PC-3 (cell line): ENCODE measurements at regions not wholly inside any gene's neighbourhood (a gene's known extent, or its start where the extent isn't known, plus 50 kb on each side); places are given as distances from the start of the nearest gene placed in this dataset.
A peak's percentile ranks its signal among the peaks of the same experiment; 100 is the strongest.
"Not testable (repeated sequence)": the region's sequence is repeated elsewhere in the genome, so short reads cannot be mapped to it uniquely, and the experiment has no call there.

ENCODE experiments used
- ATAC-seq: fragments of 200-7000 bp; cut with Tn5 transposase; 2 replicates; pipeline ENCODE4 v1.9.1; 2020; ENCODE audit warnings: mild to moderate bottlenecking, moderate library complexity
- BruUV-seq: library from RNA; stranded (reverse); fragments of 400-500 nt; replicated peaks from 2 replicates; lab custom pipeline; 2021; lab: Mats Ljungman, UMichigan
- CTCF ChIA-PET: fragments of 300-600 bp; sonication (Branson Sonifier 250); formaldehyde crosslinking; loops from one replicate; lab custom pipeline; 2022; ENCODE audit warnings: antibody characterized with exemption; lab: Charles Lee
- POLR2A ChIA-PET: fragments of 300-600 bp; sonication (Branson Sonifier 250); formaldehyde crosslinking; loops from one replicate; lab custom pipeline; 2022; ENCODE audit warnings: antibody characterized with exemption; ENCODE audit not compliant: unreplicated experiment; lab: Charles Lee
- DNase-seq: peaks from one replicate; pipeline ENCODE4 v3.0.0-alpha.2; 2015
- H2AFZ ChIP-seq: fragments of 300-600 bp; sonication (generic); 2 replicates; pipeline ENCODE4 v1.6.0; 2016; ENCODE audit warnings: antibody characterized with exemption, low read length
- H3F3A ChIP-seq: fragments of 300-600 bp; sonication (generic); one replicate; pipeline ENCODE4 v1.6.0; 2017; ENCODE audit warnings: antibody characterized with exemption, low read length, control low read depth, mild to moderate bottlenecking; ENCODE audit not compliant: unreplicated experiment
- H3K27ac ChIP-seq: fragments of 300-600 bp; sonication (generic); 2 replicates; pipeline ENCODE4 v1.5.1; 2016; ENCODE audit warnings: mild to moderate bottlenecking, low read length
- H3K27me3 ChIP-seq: fragments of 300-600 bp; sonication (generic); 2 replicates; pipeline ENCODE4 v1.6.1; 2016; ENCODE audit warnings: low read length, mixed read lengths
- H3K36me3 ChIP-seq: fragments of 300-600 bp; sonication (generic); 2 replicates; pipeline ENCODE4 v1.6.1; 2016; ENCODE audit warnings: low read depth, mixed run types, low read length, mixed read lengths
- H3K4me1 ChIP-seq: fragments of 300-600 bp; sonication (generic); 2 replicates; pipeline ENCODE4 v1.5.1; 2016; ENCODE audit warnings: low read length; ENCODE audit not compliant: insufficient read depth
- H3K4me2 ChIP-seq: fragments of 300-600 bp; sonication (generic); 2 replicates; pipeline ENCODE4 v1.6.0; 2016; ENCODE audit warnings: low read length
- H3K4me3 ChIP-seq: fragments of 300-600 bp; sonication (generic); 2 replicates; pipeline ENCODE4 v1.5.1; 2016; ENCODE audit warnings: mild to moderate bottlenecking, low read length, mixed read lengths
- H3K79me2 ChIP-seq: fragments of 300-600 bp; sonication (generic); 2 replicates; pipeline ENCODE4 v1.6.1; 2017; ENCODE audit warnings: low read length, mixed read lengths
- H3K9ac ChIP-seq: fragments of 300-600 bp; sonication (generic); 2 replicates; pipeline ENCODE4 v1.6.0; 2016; ENCODE audit warnings: mild to moderate bottlenecking, low read length
- H3K9me2 ChIP-seq: fragments of 300-600 bp; sonication (generic); replicated peaks from 2 replicates; pipeline ENCODE4 v1.6.1; 2016; ENCODE audit warnings: mixed run types, low read length, mixed read lengths
- H3K9me3 ChIP-seq: fragments of 300-600 bp; sonication (generic); 2 replicates; pipeline ENCODE4 v1.6.1; 2016; ENCODE audit warnings: low read length, mixed read lengths
- H4K20me1 ChIP-seq: fragments of 300-600 bp; sonication (generic); 2 replicates; pipeline ENCODE4 v1.6.1; 2016; ENCODE audit warnings: low read length, mixed read lengths
- EZH2 ChIP-seq: fragments of 300-600 bp; sonication (generic); IDR thresholded peaks from one replicate; pipeline ENCODE4 v1.6.1; 2017; ENCODE audit warnings: antibody characterized with exemption, mild to moderate bottlenecking, low read length; ENCODE audit not compliant: unreplicated experiment
- EZH2phosphoT487 ChIP-seq: fragments of 300-600 bp; sonication (generic); IDR thresholded peaks from 2 replicates; pipeline ENCODE4 v1.6.1; 2018; ENCODE audit warnings: mild to moderate bottlenecking, antibody characterized with exemption, low read length, borderline replicate concordance
- intact Hi-C: fragments of 100-400 bp; cut with micrococcal nuclease; formaldehyde crosslinking; loops from 2 replicates; pipeline ENCODE4 v1.9.0; 2023
- TF ChIP-seq, protein P1 (sequence below): fragments of 300-600 bp; sonication (generic); conservative IDR thresholded peaks from 2 replicates; pipeline ENCODE4 v1.5.1; 2017; ENCODE audit warnings: antibody characterized with exemption, low read depth, mild to moderate bottlenecking, low read length

DNA sequence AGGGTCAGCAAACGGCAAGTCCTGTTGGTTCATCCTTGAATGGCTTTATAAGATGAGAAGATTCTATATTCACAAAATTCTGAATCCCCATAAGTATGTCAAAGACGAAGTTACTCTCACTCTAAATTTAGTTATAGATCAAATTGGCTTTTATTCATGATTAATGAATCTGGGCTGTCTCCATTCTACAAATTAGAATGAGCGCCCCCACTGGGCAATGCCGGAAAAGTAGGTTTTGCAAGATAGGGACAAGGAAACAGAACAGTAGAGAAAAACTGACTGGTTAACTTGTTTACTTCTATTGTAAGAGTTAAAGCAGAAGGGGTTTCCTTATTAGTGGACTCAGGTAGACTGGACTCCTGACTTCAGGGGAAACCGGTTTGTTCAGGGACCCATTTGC, 100.3 kb downstream of the F11 start:
- intact Hi-C loops, result no loop called here
- POLR2A ChIA-PET, result no interaction called here

DNA sequence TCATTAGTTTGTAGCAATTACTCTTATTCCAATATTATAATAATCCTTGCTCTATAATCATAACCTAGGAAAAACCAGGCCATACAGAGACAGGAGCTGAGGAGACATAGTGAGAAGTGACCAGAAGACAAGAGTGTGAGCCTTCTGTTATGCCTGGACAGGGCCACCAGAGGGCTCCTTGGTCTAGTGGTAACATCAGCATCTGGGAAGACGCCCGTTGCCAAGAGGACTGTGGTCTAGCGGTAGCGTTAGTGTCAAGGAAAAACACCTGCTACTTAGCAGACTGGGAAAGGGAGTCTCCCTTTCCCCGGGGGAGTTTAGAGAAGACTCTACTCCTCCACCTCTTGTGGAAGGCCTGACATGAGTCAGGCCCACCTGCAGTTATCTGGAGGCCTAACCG, 97.0 kb downstream of the F11 start:
- H3K9ac ChIP-seq, H3K4me3 ChIP-seq, POLR2A ChIA-PET, ATAC-seq, CTCF ChIA-PET, intact Hi-C loops, H3K4me2 ChIP-seq, H3K36me3 ChIP-seq, H3K4me1 ChIP-seq, BruUV-seq, H3K27ac ChIP-seq, H3K9me2 ChIP-seq, H3K9me3 ChIP-seq, H4K20me1 ChIP-seq, H3K79me2 ChIP-seq, DNase-seq, H3F3A ChIP-seq, H2AFZ ChIP-seq, H3K27me3 ChIP-seq: not testable (repeated sequence)

More for the DNA sequence above, 100.3 kb downstream of the F11 start:
- BruUV-seq, result no TSS peak
- H2AFZ ChIP-seq, result no peak overlapping the region
- H3K4me3 ChIP-seq, result no peak overlapping the region
- DNase-seq, result no peak
- H3K36me3 ChIP-seq, result no peaks in the 10 kb centered on the region
- H3K27ac ChIP-seq, result no peak overlapping the region
- H3K9me3 ChIP-seq, result no peaks in the 10 kb centered on the region
- no peak for ATAC-seq
- no peak overlapping the region for H3K9ac ChIP-seq
- H3K27me3 ChIP-seq, result no peaks in the 10 kb centered on the region
- H3K4me2 ChIP-seq, result no peak overlapping the region
- CTCF ChIA-PET, result no interaction called here
- no peak for TF ChIP-seq EZH2phosphoT487
- TF ChIP-seq, protein P1, sequence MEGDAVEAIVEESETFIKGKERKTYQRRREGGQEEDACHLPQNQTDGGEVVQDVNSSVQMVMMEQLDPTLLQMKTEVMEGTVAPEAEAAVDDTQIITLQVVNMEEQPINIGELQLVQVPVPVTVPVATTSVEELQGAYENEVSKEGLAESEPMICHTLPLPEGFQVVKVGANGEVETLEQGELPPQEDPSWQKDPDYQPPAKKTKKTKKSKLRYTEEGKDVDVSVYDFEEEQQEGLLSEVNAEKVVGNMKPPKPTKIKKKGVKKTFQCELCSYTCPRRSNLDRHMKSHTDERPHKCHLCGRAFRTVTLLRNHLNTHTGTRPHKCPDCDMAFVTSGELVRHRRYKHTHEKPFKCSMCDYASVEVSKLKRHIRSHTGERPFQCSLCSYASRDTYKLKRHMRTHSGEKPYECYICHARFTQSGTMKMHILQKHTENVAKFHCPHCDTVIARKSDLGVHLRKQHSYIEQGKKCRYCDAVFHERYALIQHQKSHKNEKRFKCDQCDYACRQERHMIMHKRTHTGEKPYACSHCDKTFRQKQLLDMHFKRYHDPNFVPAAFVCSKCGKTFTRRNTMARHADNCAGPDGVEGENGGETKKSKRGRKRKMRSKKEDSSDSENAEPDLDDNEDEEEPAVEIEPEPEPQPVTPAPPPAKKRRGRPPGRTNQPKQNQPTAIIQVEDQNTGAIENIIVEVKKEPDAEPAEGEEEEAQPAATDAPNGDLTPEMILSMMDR, result peak; percentile 36; the same call in 1 of the 2 replicates
- no peak for TF ChIP-seq EZH2
- no peaks in the 10 kb centered on the region for H4K20me1 ChIP-seq
- H3K79me2 ChIP-seq, result no peaks in the 10 kb centered on the region
- H3K9me2 ChIP-seq, result no peaks in the 10 kb centered on the region
- H3K4me1 ChIP-seq, result no peaks in the 10 kb centered on the region
- no peaks in the 10 kb centered on the region for H3F3A ChIP-seq

DNA sequence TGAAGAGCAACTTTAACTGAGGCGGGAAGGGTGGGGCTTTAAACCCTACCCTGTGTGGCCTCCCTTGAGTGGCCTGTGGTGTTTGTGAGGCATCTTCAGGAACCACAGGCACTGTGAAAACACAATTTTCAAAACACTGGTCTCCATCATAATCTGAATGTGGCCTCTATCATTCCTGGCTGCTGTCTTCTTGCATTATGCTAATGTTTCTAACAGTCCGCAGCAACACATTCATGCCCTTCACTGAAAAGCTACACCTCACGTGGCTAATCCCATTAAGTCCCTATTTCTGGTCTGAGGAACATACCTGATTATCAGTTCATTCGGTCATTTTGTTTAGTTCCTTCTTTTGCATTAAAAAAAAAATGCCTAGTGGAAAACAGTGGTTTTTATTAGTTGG, 94.6 kb downstream of the F11 start:
- ATAC-seq, result no peak
- H3K79me2 ChIP-seq, result no peaks in the 10 kb centered on the region
- no peak overlapping the region for H3K9ac ChIP-seq
- intact Hi-C loops, result no loop called here
- H3K9me2 ChIP-seq, result no peaks in the 10 kb centered on the region
- TF ChIP-seq EZH2phosphoT487, result no peak
- no peak for TF ChIP-seq EZH2
- TF ChIP-seq, protein P1, result no peak
- H2AFZ ChIP-seq, result no peak overlapping the region
- POLR2A ChIA-PET, result no interaction called here
- no peaks in the 10 kb centered on the region for H3K36me3 ChIP-seq
- H3F3A ChIP-seq, result no peaks in the 10 kb centered on the region
- H3K27ac ChIP-seq, result no peak overlapping the region
- H3K27me3 ChIP-seq, result no peaks in the 10 kb centered on the region
- no peaks in the 10 kb centered on the region for H3K9me3 ChIP-seq
- CTCF ChIA-PET, result no interaction called here
- no peaks in the 10 kb centered on the region for H4K20me1 ChIP-seq
- no peak overlapping the region for H3K4me3 ChIP-seq
- no TSS peak for BruUV-seq
- no peak overlapping the region for H3K4me2 ChIP-seq
- DNase-seq, result no peak
- no peaks in the 10 kb centered on the region for H3K4me1 ChIP-seq
